HG03457 (cell line): ENCODE measurements at regions not wholly inside any gene's neighbourhood (a gene's known extent, or its start where the extent isn't known, plus 50 kb on each side); places are given as distances from the start of the nearest gene placed in this dataset.
"Not testable (repeated sequence)": the region's sequence is repeated elsewhere in the genome, so short reads cannot be mapped to it uniquely, and the experiment has no call there.

Source experiments
- ATAC-seq: cut with Tn5 transposase; IDR thresholded peaks from one replicate; pipeline ENCODE4 v1.9.1; 2021; ENCODE audit warnings: moderate number of reproducible peaks; ENCODE audit not compliant: unreplicated experiment

DNA sequence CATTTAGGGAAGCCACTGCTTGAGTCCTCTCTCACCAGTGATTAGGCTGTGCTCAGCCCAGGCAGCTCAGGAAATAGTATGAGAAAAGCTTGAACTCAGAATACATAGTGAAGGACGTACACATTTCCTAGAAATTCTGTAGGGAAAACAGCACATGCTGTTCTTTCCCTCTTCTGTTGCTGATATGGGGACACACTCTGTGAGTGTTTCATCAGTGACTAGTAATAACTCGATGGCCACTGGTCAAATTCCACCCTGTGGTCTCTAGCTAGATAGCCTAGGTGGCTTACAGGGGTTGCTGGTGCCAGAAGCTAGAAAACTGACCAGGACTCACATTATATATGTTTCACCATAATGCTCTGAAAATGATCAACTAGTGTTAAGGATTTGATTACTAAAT lies 259.8 kb upstream of the SOX4 start:
- ATAC-seq = no peak

DNA sequence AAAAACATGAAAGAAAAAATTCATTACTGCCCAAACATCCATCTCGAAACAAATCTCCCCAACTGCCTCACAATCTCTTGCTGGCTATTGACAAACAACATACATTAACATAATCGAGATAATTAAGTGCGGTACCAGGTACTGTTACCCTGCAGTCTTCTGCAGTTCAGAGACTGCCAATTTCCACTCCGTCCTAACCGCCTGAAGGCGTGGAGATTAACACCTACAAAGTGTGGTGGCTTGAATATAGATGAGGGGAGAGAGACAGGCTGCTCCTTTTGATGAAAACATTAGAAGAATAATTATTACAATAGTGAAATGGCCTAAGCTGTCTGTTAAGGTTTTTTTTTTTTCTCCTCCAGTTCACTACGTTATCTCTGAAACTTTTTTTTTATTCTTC lies 258.9 kb upstream of the SOX4 start:
- no peak for ATAC-seq

DNA sequence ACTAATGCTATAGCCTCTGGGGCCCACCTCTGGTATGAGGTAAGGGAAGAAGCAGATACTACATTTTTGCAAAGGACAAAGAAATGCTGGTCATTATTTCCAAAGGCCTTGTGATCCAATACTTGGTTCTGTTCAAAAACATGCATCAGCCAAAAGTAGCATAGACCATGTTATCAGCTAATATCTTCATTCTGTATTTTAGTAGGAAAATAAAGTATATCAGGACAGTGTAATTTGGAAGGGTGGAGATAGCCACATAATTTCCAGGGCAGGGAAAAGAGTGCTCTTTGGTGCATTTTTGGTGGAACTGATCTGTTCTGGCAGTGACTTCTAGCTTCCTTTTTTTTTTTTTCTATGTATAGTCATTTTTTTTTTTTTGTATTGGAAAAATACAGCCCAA lies 258.0 kb upstream of the SOX4 start:
- no peak for ATAC-seq

DNA sequence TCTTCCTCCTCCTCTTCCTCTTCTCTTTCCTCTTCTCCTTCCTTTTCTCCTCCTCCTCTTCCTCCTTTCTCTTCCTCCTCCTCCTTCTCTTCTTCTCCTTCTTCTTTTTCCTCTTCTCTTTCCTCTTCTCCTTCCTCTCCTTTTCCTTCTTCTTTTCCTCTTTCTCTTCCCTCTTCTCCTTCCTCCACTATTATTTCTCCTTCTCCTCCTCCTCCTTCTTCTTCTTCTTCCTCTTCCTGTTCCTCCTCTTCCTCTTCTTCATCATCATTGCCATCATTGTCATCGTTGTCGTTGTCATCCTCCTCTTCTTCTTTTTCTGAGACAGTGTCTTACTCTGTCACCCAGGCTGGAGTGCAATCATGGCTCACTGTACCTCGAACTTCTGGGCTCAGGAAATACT lies 256.3 kb upstream of the SOX4 start:
- no peak for ATAC-seq

DNA sequence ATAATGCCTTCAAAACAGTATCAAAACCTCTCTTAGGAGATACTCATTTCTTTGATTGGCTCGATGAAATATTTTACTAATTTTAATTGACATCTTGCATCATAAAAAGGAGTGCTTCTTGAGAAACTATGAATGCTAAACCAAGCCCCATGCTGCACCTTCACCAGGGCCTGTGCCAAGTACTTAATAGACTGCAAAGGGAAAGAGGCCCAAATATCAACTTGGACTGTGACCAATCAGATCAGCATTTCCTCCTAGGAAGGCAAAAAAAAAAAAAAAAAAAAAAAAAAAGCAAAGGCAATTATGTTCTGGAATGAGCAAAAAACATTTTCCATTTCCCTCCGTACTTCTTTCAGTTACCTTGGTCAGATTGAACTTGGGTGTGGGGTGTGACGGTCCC lies 253.0 kb upstream of the SOX4 start:
- ATAC-seq = no peak

DNA sequence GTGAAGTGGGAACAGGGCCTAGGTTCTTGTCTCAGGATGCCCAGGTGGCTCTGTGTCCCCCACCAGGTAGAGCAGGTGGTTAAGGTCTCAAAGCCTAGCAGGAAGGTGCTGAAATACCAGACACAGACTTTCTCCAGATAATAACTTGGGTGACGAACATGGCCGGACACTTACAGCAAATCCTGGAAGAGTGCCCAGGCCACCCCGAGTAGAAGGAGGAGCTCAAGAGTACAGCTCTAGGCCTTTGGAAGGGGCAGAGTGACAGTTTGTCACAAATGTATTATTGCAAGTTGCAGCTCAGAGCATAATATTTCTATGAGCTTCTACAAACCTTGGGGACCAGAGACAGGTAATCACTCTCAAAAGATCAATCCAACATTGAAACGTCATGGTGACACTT lies 251.6 kb upstream of the SOX4 start:
- no peak for ATAC-seq

DNA sequence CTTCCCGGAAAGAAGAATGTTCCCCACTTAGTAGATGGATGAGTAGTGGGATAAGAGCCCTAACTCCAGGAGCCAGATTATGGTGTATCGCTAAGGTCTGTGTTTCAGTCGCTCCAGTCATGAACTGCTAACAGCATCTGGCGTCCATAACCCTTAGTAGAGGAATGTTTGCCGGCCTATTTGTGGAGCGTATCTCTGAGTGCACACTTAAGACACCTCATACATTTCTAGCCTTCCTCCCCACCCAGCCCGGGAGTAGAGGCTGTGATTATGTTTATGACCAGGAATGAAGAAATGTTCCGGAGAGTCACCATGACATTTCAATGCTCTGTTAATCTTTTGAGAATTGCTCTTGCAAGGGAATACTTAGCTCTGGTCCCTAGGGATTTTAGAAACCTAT lies 251.1 kb upstream of the SOX4 start:
- no peak for ATAC-seq

DNA sequence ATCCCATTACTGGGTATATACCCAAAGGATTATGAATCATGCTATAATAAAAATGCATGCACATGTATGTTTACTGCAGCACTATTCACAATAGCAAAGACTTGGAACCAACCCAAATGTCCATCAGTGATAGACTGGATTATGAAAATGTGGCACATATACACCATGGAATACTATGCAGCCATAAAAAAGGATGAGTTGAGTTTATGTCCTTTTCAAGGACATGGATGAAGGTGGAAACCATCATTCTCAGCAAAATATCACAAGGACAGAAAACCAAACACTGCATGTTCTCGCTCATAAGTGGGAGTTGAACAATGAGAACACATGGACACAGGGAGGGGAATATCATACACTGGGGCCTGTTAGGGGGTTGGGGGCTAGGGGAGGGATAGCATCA lies 247.8 kb upstream of the SOX4 start:
- ATAC-seq = not testable (repeated sequence)

DNA sequence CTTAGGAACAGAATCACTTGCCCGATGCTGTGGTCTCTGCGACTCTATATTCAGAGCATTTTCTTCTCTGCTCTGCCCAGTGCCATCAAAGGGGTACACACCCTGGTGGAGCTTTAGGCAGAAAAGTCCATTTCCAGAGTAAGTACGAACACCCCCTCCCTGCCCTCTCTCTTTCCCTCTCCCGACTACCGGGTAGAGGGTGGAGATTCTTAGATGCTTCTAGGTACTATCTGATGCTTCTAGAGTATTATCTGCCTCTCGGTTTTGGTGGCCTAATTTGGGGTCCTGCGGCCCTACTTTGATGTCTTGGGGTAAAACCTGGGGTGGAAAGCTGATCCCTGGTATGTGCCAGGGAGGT lies 245.4 kb upstream of the SOX4 start:
- ATAC-seq = no peak

DNA sequence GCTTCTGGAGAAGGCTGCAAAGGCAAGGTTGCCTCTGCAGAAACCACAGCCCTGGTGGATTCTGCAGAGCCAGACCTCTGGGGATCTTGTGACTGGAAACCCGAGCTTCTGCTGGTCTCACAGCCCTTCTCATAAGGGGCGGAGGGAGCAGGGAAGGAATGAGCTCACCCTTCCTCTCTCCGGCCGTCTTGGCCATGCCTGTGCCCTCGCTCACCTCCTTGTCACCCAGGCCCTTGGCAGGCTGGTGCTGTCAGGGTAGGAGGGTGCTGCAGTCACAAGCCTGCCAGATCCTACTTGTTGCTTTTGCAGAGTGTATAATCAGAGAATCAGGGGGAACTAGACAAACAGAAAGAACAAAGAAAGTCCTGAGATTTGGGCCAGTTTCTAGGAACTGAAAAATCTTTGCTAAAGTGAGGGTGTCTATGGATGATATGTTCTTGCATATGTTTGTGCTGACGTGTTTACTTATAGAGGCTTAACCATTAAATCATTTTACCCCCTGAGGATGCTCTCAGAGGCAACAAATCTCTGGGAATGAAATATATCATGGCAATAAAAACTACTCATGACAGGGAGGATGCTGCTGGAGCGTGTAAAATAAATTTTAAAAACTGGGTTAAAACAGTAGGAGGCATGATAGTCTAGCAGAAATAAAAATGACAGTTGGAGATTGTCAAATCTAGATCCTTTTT lies 244.9 kb upstream of the SOX4 start:
- ATAC-seq = no peak

DNA sequence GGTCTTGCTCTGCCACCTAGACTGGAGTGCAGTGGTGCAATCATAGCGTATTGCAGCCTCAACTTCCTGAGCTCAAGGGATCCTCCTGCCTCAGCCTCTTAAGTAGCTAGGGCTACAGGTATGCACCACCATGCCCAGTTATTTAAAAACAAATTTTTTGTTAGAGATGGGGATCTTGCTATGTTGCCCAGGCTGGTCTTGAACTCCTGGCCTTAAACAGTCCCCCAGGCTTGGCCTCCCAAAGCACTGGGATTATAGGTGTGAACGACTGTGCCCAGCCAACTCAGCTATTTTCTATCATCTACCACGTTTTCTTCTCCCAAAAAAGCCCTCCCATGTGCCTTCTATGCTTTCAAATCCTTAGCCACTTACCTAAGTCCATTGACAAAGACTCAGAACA lies 243.7 kb upstream of the SOX4 start:
- no peak for ATAC-seq

DNA sequence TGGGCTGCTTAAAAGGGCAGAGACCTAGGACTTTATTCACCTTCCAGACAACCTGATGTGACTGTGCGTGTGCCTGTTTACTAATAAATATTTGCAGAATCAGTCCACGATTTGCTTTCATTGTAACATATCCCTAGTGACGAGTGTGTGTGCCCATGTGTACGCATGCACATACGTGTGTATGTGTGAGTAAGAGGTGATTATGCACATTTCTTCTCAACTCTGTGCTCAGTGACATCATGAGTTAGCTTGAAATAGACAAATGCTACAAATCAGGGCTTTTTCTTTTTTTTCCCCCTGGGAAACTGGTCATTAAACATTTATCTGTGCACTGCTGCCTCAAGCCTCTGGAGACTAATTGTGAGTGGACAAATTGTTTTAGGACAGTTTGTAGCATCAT lies 242.6 kb upstream of the SOX4 start:
- ATAC-seq = no peak

DNA sequence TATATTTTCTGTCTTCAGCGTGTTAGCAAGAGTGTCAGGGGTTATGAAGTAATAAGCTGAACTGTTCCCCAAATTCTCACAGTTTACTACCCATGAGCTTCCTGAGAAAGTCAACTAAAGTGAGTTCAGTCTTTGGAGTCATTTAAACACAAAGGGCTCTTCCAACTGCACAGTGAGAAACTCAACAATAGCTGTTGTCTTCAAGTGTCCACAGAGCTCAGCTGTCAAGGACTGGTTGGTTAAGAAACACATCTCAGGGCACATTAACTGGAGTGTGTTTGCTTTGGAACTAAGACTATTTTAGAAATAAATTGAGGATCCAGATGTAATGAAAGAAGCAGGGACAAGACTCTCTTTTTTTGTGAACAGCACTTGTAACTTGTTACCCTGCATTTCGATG lies 241.4 kb upstream of the SOX4 start:
- ATAC-seq = no peak

DNA sequence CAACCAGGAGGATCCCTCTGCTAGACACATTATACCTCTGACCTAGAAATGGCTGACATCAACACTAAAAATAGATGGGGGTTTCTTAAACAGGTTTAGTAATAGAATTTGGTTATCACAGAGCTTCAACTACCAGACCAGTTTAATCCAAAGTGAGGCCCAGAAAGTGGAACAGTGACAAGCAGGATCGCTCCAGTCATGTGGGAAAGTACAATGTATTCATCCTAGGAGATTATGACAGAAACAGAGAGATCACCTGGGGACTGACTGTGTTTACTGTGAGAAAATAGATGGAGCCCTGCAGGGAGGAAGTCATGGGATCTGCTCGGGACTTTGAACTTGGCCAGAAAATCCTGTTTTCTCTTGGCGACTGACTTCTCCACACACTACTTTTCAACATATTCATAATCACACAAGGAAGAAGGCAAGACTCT lies 238.7 kb upstream of the SOX4 start:
- ATAC-seq = no peak

DNA sequence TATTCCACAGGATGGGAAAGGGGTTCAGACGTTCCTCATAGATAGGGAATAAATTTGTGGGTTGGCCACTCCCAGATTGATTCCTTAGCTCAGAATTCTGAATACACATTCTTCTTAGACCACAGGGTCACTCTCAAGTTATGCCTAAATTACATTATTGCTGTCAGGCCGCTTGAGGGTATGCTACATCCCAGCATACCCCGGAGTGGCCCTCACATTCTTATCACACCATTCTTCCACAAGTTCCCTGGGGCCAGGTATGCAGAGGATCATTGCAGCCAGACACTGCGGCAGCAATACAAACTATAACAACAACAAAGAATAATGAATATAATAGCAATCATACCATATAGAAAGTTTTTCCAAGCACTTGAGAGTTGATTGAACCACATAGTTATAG lies 237.9 kb upstream of the SOX4 start:
- ATAC-seq = no peak

DNA sequence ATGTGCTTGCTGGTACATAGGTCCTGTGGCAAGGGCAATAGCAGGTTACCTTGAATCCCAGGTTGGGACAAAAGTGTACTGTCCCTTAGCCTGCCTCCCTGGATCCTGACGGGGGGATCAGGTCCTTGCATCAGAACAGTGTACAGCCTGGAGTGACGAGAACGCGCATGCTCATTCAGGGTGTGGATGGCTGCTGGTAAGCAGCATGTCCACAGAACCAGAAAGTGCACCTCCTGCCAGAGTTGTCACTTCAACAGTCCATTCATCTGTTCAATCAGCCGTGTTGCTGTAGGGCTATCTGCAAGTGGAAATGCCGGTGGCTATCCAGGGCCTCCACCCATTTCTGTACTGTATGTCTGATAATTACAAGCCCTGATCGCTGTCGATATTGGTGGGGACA lies 236.3 kb upstream of the SOX4 start:
- no peak for ATAC-seq

DNA sequence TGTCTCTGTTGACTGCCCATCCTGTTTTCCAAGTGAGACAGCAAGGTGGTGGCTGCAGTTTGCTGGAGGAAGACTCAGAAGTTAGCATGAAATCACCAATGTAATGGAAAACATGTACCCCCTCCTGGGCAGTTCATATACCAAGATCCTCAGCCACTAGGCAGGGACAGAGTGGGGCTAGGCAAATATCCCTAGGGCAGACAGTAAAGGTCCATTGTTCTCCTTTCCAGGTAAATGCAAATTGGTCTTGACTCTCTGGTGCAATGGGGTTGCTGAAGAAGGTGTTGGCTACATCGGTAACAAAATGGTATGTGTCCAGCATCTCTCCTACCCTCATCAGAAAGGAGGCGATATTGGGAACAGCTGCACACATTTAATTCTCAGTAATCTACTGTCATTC lies 233.6 kb upstream of the SOX4 start:
- ATAC-seq = no peak

DNA sequence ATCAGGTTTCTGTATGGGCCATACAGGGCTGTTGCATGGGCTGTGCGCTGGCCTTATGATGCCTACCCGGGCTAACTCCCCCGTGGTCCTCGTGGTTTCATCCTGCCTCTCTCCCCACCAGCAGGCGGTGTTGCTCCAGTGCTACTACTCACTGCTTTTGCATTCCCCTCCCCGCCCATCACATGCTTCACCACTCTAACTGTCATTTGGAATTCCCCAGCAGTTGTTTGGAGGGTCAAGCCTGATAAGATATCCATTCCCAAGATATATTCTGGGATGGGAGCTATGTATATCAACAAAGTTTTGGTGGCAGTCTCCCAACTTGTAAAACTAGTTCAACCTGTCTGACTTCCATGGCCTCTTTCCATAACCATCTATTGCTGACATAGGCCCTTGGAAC lies 233.2 kb upstream of the SOX4 start:
- no peak for ATAC-seq

DNA sequence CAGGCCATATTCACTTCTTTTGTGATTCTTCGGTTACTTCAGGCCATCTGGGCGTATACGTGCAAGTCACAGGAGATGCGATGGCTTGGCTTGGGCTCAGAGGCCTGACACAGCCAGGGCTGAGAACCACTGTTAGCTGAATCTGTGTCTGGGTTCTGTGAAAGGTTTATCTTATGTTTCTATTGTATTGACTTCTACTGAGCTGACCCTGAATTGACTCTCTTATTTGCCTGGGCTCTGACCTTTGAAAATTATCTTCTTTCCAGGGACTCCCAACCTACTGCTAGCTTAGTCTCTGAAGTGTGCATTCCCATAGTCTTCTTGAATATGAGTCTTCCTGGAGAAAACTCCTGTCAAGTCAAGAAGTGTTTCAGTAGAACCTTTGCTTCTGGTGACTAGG lies 226.4 kb upstream of the SOX4 start:
- no peak for ATAC-seq

DNA sequence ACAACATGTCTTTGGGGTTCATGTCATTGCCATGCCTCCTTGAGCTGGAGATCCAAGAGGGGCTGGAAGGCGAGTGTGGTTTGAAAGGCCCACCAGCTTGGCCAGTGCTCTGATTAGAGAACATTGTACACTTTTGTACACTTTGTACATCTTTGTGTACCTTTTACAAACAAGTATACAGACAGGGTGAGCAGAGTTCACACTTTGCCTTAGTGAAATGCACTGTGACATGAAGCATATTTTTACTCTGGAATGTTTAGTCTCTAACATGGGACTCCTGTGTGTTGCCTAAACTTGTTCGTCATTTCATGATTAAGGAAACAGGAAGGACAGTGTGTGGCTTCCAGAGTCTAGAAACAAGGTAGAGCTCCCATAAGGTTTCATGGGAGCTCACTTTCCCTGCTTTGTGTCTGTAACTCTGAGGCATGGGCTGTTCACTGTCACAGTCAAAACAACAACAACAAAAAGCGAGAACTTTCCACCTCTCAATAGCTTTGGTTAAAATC lies 225.8 kb upstream of the SOX4 start:
- ATAC-seq = no peak

DNA sequence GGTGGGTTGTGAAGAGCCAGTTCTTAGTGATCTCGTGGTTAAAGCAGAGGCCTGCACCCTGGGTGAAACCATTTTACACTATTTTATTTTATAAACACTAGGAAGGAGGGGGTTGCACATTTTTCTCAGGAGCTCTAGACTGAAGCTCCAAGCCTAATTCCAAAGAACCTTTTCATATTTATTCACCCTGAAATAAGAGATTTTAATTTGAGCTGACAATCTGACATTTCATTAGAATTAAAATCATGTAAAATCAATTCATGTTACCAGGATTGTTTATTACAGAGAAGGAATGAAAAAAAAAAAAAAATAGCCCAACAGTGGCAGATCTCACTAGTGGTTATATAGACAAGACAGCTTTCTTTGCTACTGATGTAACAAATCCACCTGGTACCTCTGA lies 222.5 kb upstream of the SOX4 start:
- no peak for ATAC-seq

DNA sequence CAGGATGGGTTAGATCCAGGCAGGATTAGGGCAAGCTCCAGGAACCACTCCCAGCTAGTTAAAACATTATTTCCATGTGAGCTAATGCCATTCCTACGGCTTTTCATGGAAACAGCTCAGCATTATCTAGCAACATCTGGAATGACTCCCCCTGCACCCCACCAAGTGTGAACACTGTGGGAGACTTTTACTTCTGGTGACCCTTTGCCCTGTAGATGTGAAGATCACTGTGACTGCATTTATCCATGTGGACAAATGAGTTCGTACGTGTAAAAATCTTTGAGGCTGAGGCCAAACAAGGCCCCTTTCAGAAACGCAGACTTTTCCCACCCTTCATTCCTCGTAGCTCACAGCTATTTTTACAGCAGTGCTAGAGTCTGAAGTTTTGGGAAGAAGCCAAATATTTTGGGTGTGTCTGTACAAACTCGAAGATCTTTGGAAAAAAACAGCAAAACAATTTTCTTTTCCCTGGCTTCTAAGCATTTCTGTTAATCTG lies 221.8 kb upstream of the SOX4 start:
- ATAC-seq = no peak
